K562 (cell line): ENCODE measurements at regions not wholly inside any gene's neighbourhood (a gene's known extent, or its start where the extent isn't known, plus 50 kb on each side); places are given as distances from the start of the nearest gene placed in this dataset.

ENCODE experiments used
- ATAC-seq: fragments of 200-7000 bp; cut with Tn5 transposase; 3 replicates; pipeline ENCODE4 v1.9.1; 2020; ENCODE audit warnings: moderate library complexity
- BruUV-seq: library from RNA; stranded (reverse); fragments of 400-500 nt; replicated peaks from 2 replicates; lab custom pipeline; 2021; lab: Mats Ljungman, UMichigan
- CTCF ChIA-PET: fragments of 300-600 bp; formaldehyde crosslinking; extraction: SDS; loops from one replicate; lab custom pipeline; 2021; ENCODE audit warnings: low intra/inter-chr PET ratio; lab: Yijun Ruan, JAX
- POLR2A ChIA-PET: fragments of 300-600, 350-650 bp; sonication (Branson Sonifier 250); formaldehyde crosslinking; extraction: SDS; loops from one replicate; lab custom pipeline; 2021; ENCODE audit warnings: antibody characterized with exemption, inconsistent platforms; lab: Yijun Ruan, JAX
- DNase-seq, 4 experiments: peaks; one replicate each; pipeline versions ENCODE4 v3.0.0 to v3.0.0-alpha.2; 2011 to 2018; ENCODE audit warnings: low spot score in 3 of 4, mixed read lengths in 3 of 4; ENCODE audit errors: extremely low read depth in 1 of 4
- FAIRE-seq: peaks from 2 replicates; lab custom pipeline; 2011; peaks lifted over from hg19 to GRCh38; lab: Jason Lieb, UNC
- H2AFZ ChIP-seq: 2 replicates; pipeline ENCODE4 v1.6.0; 2011; ENCODE audit warnings: low read depth, low read length, control low read depth, inconsistent platforms
- H3K27ac ChIP-seq: fragments of 200-600 bp; 3 replicates; pipeline ENCODE4 v1.8.0; 2011; ENCODE audit warnings: low read depth, mild to moderate bottlenecking, control low read depth, inconsistent platforms, low read length, moderate library complexity, mixed read lengths; ENCODE audit errors: extremely low read depth
- H3K27me3 ChIP-seq, 2 experiments: fragments of 300-600 bp in 1 of 2; 2 replicates in 1 of 2; 3 replicates in 1 of 2; pipeline versions ENCODE4 v1.6.0 to v1.8.0; 2011; ENCODE audit warnings: inconsistent platforms in 2 of 2, low read length in 2 of 2, mild to moderate bottlenecking in 1 of 2, mixed read lengths in 1 of 2, moderate library complexity in 1 of 2; ENCODE audit not compliant: control insufficient read depth in 2 of 2, insufficient read depth in 2 of 2
- H3K36me3 ChIP-seq: fragments of 300-600 bp; 3 replicates; pipeline ENCODE4 v1.8.0; 2011; ENCODE audit warnings: mild to moderate bottlenecking, low read length, inconsistent platforms; ENCODE audit not compliant: control insufficient read depth, insufficient read depth
- H3K4me1 ChIP-seq, 2 experiments: fragments of 200-600 bp in 1 of 2; replicated peaks in 1 of 2; 2 replicates in 1 of 2; 3 replicates in 1 of 2; pipeline versions ENCODE4 v1.5.1 to v1.8.0; 2011; ENCODE audit warnings: inconsistent platforms in 2 of 2, low read length in 2 of 2, mild to moderate bottlenecking in 1 of 2, mixed read lengths in 1 of 2, moderate library complexity in 1 of 2; ENCODE audit not compliant: control insufficient read depth in 2 of 2, insufficient read depth in 2 of 2
- H3K4me2 ChIP-seq: 2 replicates; pipeline ENCODE4 v1.6.1; 2011; ENCODE audit warnings: low read length, control low read depth, inconsistent platforms, mixed read lengths; ENCODE audit not compliant: insufficient read depth
- H3K4me3 ChIP-seq: fragments of 200-600 bp; sonication (generic), shearing (Covaris generic); 2 replicates; pipeline ENCODE4 v1.5.1; 2016; ENCODE audit warnings: control low read depth, inconsistent platforms
- H3K79me2 ChIP-seq: fragments of 200-600 bp; 3 replicates; pipeline ENCODE4 v1.8.0; 2011; ENCODE audit warnings: low read length, inconsistent platforms; ENCODE audit not compliant: control insufficient read depth, insufficient read depth
- H3K9ac ChIP-seq, 2 experiments: 2 replicates each; pipeline versions ENCODE4 v1.6.0 to v1.6.1; 2011; ENCODE audit warnings: low read depth in 2 of 2, low read length in 2 of 2, control low read depth in 1 of 2, inconsistent platforms in 1 of 2, mild to moderate bottlenecking in 1 of 2, mixed read lengths in 1 of 2; ENCODE audit not compliant: insufficient read depth in 1 of 2
- H3K9me1 ChIP-seq: one replicate; pipeline ENCODE4 v1.6.0; 2011; ENCODE audit warnings: inconsistent platforms, mild to moderate bottlenecking, low read length, moderate library complexity; ENCODE audit not compliant: control insufficient read depth, insufficient read depth
- H3K9me3 ChIP-seq: replicated peaks from 2 replicates; pipeline ENCODE4 v1.5.1; 2011; ENCODE audit warnings: low read depth, low read length, inconsistent platforms; ENCODE audit not compliant: control insufficient read depth, insufficient read depth
- H4K20me1 ChIP-seq: replicated peaks from 2 replicates; pipeline ENCODE4 v1.6.1; 2011; ENCODE audit warnings: low read length, inconsistent platforms, mixed read lengths; ENCODE audit not compliant: control insufficient read depth, insufficient read depth
- CC2D1A ChIP-seq: fragments of 450-650 bp; IDR thresholded peaks from 2 replicates; pipeline ENCODE4 v1.6.1; 2017; ENCODE audit warnings: mild to moderate bottlenecking
- MEF2A ChIP-seq: IDR thresholded peaks from 2 replicates; pipeline ENCODE4 v1.6.1; 2011; ENCODE audit warnings: low read depth, mild to moderate bottlenecking, low read length, moderate library complexity; ENCODE audit not compliant: control insufficient read depth
- NR2F6 ChIP-seq: fragments of 450-650 bp; formaldehyde crosslinking; IDR thresholded peaks from 2 replicates; pipeline ENCODE4 v1.4.0; 2020; ENCODE audit warnings: mild to moderate bottlenecking
- RBBP5 ChIP-seq: fragments of 200-600 bp; sonication (generic); IDR thresholded peaks from 2 replicates; pipeline ENCODE4 v1.6.1; 2012; ENCODE audit warnings: borderline replicate concordance, mild to moderate bottlenecking, low read length, control low read depth, inconsistent platforms; ENCODE audit not compliant: insufficient read depth, poor library complexity, severe bottlenecking
- RBM15 ChIP-seq: fragments of 200-400 bp; formaldehyde crosslinking; IDR thresholded peaks from 2 replicates; pipeline ENCODE4 v1.6.1; 2018; ENCODE audit warnings: mild to moderate bottlenecking, low read length, moderate library complexity; ENCODE audit not compliant: insufficient read depth
- ZNF354B ChIP-seq: fragments of 250-450 bp; sonication (Bioruptor Pico); IDR thresholded peaks from 2 replicates; pipeline ENCODE4 v1.4.0; 2020
- WGBS: fragments of 100-300 bp; shearing (Covaris generic); methylation state at CpG from one replicate; pipeline ENCODE4 v1.1.6; 2016; ENCODE audit warnings: low coverage, mixed read lengths; ENCODE audit not compliant: insufficient coverage; ENCODE audit errors: missing lambda C conversion rate; 5-methylcytosine and 5-hydroxymethylcytosine counted together
- in situ Hi-C: fragments of 300-500 bp; cut with MboI; formaldehyde crosslinking; loops from 4 replicates; pipeline ENCODE4 v1.15.0; 2018; ENCODE audit warnings: inconsistent platforms, mixed read lengths
- intact Hi-C: fragments of 100-400 bp; cut with micrococcal nuclease; formaldehyde crosslinking; loops from 2 replicates; pipeline ENCODE4 v1.14.2; 2022
- TF ChIP-seq, protein P1 (sequence below), 2 experiments: IDR thresholded peaks; 2 replicates each; pipeline ENCODE4 v1.6.1; 2011; ENCODE audit warnings: borderline replicate concordance in 1 of 2, control low read depth in 1 of 2, low read depth in 1 of 2, low read length in 1 of 2, mild to moderate bottlenecking in 1 of 2, mixed read lengths in 1 of 2, moderate library complexity in 1 of 2; ENCODE audit not compliant: insufficient read depth in 1 of 2, insufficient read length in 1 of 2, poor library complexity in 1 of 2, severe bottlenecking in 1 of 2; ENCODE audit errors: extremely low read depth in 1 of 2
- TF ChIP-seq, protein P2 (sequence below): fragments of 200-800 bp; sonication (Bioruptor generic); IDR thresholded peaks from 2 replicates; pipeline ENCODE4 v1.6.1; 2016; ENCODE audit warnings: missing genetic modification characterization, missing compliant biosample characterization
- TF ChIP-seq, protein P3 (sequence below): fragments of 200-800 bp; sonication (Bioruptor generic); IDR thresholded peaks from 2 replicates; pipeline ENCODE4 v1.6.1; 2017; ENCODE audit warnings: missing genetic modification characterization, missing compliant biosample characterization
- TF ChIP-seq, protein P4 (sequence below): sonication (generic); formaldehyde crosslinking; IDR thresholded peaks from 2 replicates; pipeline ENCODE4 v1.9.0; 2022; ENCODE audit warnings: mild to moderate bottlenecking, missing genetic modification reagents
- TF ChIP-seq, protein P5 (sequence below): IDR thresholded peaks from 2 replicates; pipeline ENCODE4 v1.6.1; 2011; ENCODE audit not compliant: insufficient read length; ENCODE audit errors: extremely low read depth
- TF ChIP-seq, protein P6 (sequence below): sonication (generic); formaldehyde crosslinking; IDR thresholded peaks from 2 replicates; pipeline ENCODE4 v1.5.0; 2020; ENCODE audit warnings: missing genetic modification reagents

DNA sequence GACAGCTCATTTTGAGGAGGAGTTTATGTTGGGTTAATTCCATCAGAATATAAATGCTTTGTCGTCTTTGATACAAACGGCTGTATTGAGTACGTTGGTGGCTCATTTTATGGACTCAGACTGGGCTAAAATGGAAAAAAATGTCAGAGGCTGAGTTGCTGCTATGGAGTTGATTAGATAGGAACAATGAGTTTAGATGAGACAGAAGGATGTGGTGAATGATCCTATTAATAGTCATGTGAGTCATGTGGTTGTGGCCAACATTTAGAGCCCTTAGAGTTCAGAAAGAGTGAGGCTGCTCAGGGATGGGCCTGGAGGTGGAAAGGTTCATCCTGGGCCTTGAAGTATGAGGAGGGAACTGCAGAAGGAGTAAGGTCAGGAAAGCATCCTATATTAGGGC is 434.2 kb downstream of the MEIS1 start:
- H3K4me3 ChIP-seq: no peak overlapping the region
- H3K4me1 ChIP-seq: no peaks in the 10 kb centered on the region
- H3K27ac ChIP-seq: no peak overlapping the region
- in situ Hi-C loops (no loop called here), intact Hi-C loops (no loop called here)
- H3K36me3 ChIP-seq: no peaks in the 10 kb centered on the region
- no peak overlapping the region for H3K4me2 ChIP-seq
- no TSS peak for BruUV-seq
- H2AFZ ChIP-seq: no peak overlapping the region
- ATAC-seq (no peak), DNase-seq (no peak), FAIRE-seq (no peak)
- no peaks in the 10 kb centered on the region for H4K20me1 ChIP-seq
- POLR2A ChIA-PET: no interaction called here
- no peaks in the 10 kb centered on the region for H3K9me1 ChIP-seq
- H3K79me2 ChIP-seq: no peaks in the 10 kb centered on the region
- 0% methylated on average over 3 of the region's 3 CpGs for WGBS
- H3K27me3 ChIP-seq: no peaks in the 10 kb centered on the region
- CTCF ChIA-PET: no interaction called here
- H3K9me3 ChIP-seq: no peaks in the 10 kb centered on the region
- H3K9ac ChIP-seq: no peak overlapping the region
- TF ChIP-seq, protein P1, sequence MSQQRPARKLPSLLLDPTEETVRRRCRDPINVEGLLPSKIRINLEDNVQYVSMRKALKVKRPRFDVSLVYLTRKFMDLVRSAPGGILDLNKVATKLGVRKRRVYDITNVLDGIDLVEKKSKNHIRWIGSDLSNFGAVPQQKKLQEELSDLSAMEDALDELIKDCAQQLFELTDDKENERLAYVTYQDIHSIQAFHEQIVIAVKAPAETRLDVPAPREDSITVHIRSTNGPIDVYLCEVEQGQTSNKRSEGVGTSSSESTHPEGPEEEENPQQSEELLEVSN (IDR thresholded peaks at IDR 0.05; ENCODE audit: borderline replicate concordance in 1 of 2, extremely low read depth in 1 of 2, insufficient read depth in 1 of 2, insufficient read length in 1 of 2, low read depth in 1 of 2, low read length in 1 of 2, poor library complexity in 1 of 2, severe bottlenecking in 1 of 2): no peak
- TF ChIP-seq, protein P2, sequence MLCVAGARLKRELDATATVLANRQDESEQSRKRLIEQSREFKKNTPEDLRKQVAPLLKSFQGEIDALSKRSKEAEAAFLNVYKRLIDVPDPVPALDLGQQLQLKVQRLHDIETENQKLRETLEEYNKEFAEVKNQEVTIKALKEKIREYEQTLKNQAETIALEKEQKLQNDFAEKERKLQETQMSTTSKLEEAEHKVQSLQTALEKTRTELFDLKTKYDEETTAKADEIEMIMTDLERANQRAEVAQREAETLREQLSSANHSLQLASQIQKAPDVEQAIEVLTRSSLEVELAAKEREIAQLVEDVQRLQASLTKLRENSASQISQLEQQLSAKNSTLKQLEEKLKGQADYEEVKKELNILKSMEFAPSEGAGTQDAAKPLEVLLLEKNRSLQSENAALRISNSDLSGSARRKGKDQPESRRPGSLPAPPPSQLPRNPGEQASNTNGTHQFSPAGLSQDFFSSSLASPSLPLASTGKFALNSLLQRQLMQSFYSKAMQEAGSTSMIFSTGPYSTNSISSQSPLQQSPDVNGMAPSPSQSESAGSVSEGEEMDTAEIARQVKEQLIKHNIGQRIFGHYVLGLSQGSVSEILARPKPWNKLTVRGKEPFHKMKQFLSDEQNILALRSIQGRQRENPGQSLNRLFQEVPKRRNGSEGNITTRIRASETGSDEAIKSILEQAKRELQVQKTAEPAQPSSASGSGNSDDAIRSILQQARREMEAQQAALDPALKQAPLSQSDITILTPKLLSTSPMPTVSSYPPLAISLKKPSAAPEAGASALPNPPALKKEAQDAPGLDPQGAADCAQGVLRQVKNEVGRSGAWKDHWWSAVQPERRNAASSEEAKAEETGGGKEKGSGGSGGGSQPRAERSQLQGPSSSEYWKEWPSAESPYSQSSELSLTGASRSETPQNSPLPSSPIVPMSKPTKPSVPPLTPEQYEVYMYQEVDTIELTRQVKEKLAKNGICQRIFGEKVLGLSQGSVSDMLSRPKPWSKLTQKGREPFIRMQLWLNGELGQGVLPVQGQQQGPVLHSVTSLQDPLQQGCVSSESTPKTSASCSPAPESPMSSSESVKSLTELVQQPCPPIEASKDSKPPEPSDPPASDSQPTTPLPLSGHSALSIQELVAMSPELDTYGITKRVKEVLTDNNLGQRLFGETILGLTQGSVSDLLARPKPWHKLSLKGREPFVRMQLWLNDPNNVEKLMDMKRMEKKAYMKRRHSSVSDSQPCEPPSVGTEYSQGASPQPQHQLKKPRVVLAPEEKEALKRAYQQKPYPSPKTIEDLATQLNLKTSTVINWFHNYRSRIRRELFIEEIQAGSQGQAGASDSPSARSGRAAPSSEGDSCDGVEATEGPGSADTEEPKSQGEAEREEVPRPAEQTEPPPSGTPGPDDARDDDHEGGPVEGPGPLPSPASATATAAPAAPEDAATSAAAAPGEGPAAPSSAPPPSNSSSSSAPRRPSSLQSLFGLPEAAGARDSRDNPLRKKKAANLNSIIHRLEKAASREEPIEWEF (CRISPR knock-in tag): no peak
- TF ChIP-seq, protein P3, sequence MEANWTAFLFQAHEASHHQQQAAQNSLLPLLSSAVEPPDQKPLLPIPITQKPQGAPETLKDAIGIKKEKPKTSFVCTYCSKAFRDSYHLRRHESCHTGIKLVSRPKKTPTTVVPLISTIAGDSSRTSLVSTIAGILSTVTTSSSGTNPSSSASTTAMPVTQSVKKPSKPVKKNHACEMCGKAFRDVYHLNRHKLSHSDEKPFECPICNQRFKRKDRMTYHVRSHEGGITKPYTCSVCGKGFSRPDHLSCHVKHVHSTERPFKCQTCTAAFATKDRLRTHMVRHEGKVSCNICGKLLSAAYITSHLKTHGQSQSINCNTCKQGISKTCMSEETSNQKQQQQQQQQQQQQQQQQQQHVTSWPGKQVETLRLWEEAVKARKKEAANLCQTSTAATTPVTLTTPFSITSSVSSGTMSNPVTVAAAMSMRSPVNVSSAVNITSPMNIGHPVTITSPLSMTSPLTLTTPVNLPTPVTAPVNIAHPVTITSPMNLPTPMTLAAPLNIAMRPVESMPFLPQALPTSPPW (CRISPR knock-in tag): no peak
- no peak for TF ChIP-seq CC2D1A
- no peak for TF ChIP-seq ZNF354B (CRISPR knock-in tag)
- TF ChIP-seq, protein P4, sequence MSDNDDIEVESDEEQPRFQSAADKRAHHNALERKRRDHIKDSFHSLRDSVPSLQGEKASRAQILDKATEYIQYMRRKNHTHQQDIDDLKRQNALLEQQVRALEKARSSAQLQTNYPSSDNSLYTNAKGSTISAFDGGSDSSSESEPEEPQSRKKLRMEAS (CRISPR knock-in tag): no peak
- no peak for TF ChIP-seq RBBP5
- TF ChIP-seq, protein P5, sequence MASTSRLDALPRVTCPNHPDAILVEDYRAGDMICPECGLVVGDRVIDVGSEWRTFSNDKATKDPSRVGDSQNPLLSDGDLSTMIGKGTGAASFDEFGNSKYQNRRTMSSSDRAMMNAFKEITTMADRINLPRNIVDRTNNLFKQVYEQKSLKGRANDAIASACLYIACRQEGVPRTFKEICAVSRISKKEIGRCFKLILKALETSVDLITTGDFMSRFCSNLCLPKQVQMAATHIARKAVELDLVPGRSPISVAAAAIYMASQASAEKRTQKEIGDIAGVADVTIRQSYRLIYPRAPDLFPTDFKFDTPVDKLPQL: no peak
- no peak for TF ChIP-seq MEF2A
- no peak for TF ChIP-seq NR2F6
- TF ChIP-seq RBM15: no peak
- TF ChIP-seq, protein P6, sequence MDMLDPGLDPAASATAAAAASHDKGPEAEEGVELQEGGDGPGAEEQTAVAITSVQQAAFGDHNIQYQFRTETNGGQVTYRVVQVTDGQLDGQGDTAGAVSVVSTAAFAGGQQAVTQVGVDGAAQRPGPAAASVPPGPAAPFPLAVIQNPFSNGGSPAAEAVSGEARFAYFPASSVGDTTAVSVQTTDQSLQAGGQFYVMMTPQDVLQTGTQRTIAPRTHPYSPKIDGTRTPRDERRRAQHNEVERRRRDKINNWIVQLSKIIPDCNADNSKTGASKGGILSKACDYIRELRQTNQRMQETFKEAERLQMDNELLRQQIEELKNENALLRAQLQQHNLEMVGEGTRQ (CRISPR knock-in tag): no peak
